PC-3 (cell line): ENCODE measurements at regions not wholly inside any gene's neighbourhood (a gene's known extent, or its start where the extent isn't known, plus 50 kb on each side); places are given as distances from the start of the nearest gene placed in this dataset.

Experiments
- ATAC-seq: fragments of 200-7000 bp; cut with Tn5 transposase; 2 replicates; pipeline ENCODE4 v1.9.1; 2020; ENCODE audit warnings: mild to moderate bottlenecking, moderate library complexity
- BruUV-seq: library from RNA; stranded (reverse); fragments of 400-500 nt; replicated peaks from 2 replicates; lab custom pipeline; 2021; lab: Mats Ljungman, UMichigan
- CTCF ChIA-PET: fragments of 300-600 bp; sonication (Branson Sonifier 250); formaldehyde crosslinking; loops from one replicate; lab custom pipeline; 2022; ENCODE audit warnings: antibody characterized with exemption; lab: Charles Lee
- POLR2A ChIA-PET: fragments of 300-600 bp; sonication (Branson Sonifier 250); formaldehyde crosslinking; loops from one replicate; lab custom pipeline; 2022; ENCODE audit warnings: antibody characterized with exemption; ENCODE audit not compliant: unreplicated experiment; lab: Charles Lee
- DNase-seq: peaks from one replicate; pipeline ENCODE4 v3.0.0-alpha.2; 2015
- H2AFZ ChIP-seq: fragments of 300-600 bp; sonication (generic); 2 replicates; pipeline ENCODE4 v1.6.0; 2016; ENCODE audit warnings: antibody characterized with exemption, low read length
- H3F3A ChIP-seq: fragments of 300-600 bp; sonication (generic); one replicate; pipeline ENCODE4 v1.6.0; 2017; ENCODE audit warnings: antibody characterized with exemption, low read length, control low read depth, mild to moderate bottlenecking; ENCODE audit not compliant: unreplicated experiment
- H3K27ac ChIP-seq: fragments of 300-600 bp; sonication (generic); 2 replicates; pipeline ENCODE4 v1.5.1; 2016; ENCODE audit warnings: mild to moderate bottlenecking, low read length
- H3K27me3 ChIP-seq: fragments of 300-600 bp; sonication (generic); 2 replicates; pipeline ENCODE4 v1.6.1; 2016; ENCODE audit warnings: low read length, mixed read lengths
- H3K36me3 ChIP-seq: fragments of 300-600 bp; sonication (generic); 2 replicates; pipeline ENCODE4 v1.6.1; 2016; ENCODE audit warnings: low read depth, mixed run types, low read length, mixed read lengths
- H3K4me1 ChIP-seq: fragments of 300-600 bp; sonication (generic); 2 replicates; pipeline ENCODE4 v1.5.1; 2016; ENCODE audit warnings: low read length; ENCODE audit not compliant: insufficient read depth
- H3K4me2 ChIP-seq: fragments of 300-600 bp; sonication (generic); 2 replicates; pipeline ENCODE4 v1.6.0; 2016; ENCODE audit warnings: low read length
- H3K4me3 ChIP-seq: fragments of 300-600 bp; sonication (generic); 2 replicates; pipeline ENCODE4 v1.5.1; 2016; ENCODE audit warnings: mild to moderate bottlenecking, low read length, mixed read lengths
- H3K79me2 ChIP-seq: fragments of 300-600 bp; sonication (generic); 2 replicates; pipeline ENCODE4 v1.6.1; 2017; ENCODE audit warnings: low read length, mixed read lengths
- H3K9ac ChIP-seq: fragments of 300-600 bp; sonication (generic); 2 replicates; pipeline ENCODE4 v1.6.0; 2016; ENCODE audit warnings: mild to moderate bottlenecking, low read length
- H3K9me2 ChIP-seq: fragments of 300-600 bp; sonication (generic); replicated peaks from 2 replicates; pipeline ENCODE4 v1.6.1; 2016; ENCODE audit warnings: mixed run types, low read length, mixed read lengths
- H3K9me3 ChIP-seq: fragments of 300-600 bp; sonication (generic); 2 replicates; pipeline ENCODE4 v1.6.1; 2016; ENCODE audit warnings: low read length, mixed read lengths
- H4K20me1 ChIP-seq: fragments of 300-600 bp; sonication (generic); 2 replicates; pipeline ENCODE4 v1.6.1; 2016; ENCODE audit warnings: low read length, mixed read lengths
- EZH2 ChIP-seq: fragments of 300-600 bp; sonication (generic); IDR thresholded peaks from one replicate; pipeline ENCODE4 v1.6.1; 2017; ENCODE audit warnings: antibody characterized with exemption, mild to moderate bottlenecking, low read length; ENCODE audit not compliant: unreplicated experiment
- EZH2phosphoT487 ChIP-seq: fragments of 300-600 bp; sonication (generic); IDR thresholded peaks from 2 replicates; pipeline ENCODE4 v1.6.1; 2018; ENCODE audit warnings: mild to moderate bottlenecking, antibody characterized with exemption, low read length, borderline replicate concordance
- intact Hi-C: fragments of 100-400 bp; cut with micrococcal nuclease; formaldehyde crosslinking; loops from 2 replicates; pipeline ENCODE4 v1.9.0; 2023
- TF ChIP-seq, protein P1 (sequence below): fragments of 300-600 bp; sonication (generic); conservative IDR thresholded peaks from 2 replicates; pipeline ENCODE4 v1.5.1; 2017; ENCODE audit warnings: antibody characterized with exemption, low read depth, mild to moderate bottlenecking, low read length

DNA sequence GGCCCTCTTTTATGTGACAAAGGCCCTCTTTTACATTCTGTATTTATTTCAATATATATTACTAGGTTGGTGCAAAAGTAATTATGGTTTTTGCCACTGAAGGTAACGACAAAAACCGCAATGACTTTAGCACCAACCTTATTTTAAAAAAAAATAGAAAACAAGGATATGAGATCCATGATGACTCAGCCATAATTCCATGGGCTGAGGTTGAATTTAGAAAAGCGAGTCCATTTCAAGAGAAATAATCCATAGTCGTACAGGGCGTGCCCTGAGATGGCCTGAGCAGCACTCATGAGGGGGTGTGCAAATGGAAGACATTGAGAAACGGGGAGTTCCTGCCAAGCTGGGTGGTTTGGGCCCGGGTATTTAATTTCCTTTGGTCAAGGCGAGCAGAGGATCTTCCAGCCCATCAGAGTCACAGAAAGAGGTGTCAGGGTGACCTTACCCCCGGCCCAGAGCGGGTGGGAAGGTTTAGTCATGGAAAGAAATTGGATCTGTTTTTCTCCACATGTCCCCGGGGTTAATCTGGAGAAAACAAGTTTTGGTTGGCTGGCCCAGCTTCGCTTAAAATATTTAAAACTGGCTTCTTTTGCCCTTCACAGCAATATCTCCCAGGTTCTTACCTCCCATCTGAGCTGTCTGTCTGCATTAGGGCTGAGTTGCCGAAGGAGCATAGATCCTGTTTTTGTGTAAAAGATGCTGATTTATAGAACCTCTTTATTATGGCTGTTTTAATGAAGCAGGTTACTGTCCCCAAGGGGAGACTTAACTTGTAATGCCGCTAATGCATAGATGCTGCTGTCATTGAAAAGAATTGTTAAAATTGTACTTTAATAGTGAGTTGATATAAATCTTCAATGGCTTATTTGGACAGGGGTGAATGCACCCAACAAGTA is 255.6 kb downstream of the PREX1 start:
- H3K36me3 ChIP-seq: no peaks in the 10 kb centered on the region
- H3K79me2 ChIP-seq: no peaks in the 10 kb centered on the region
- H4K20me1 ChIP-seq: no peaks in the 10 kb centered on the region
- no peak overlapping the region for H3K9ac ChIP-seq
- ChIA-PET POLR2A (no interaction called here), CTCF (no interaction called here)
- no peaks in the 10 kb centered on the region for H3K9me2 ChIP-seq
- TF ChIP-seq, protein P1, sequence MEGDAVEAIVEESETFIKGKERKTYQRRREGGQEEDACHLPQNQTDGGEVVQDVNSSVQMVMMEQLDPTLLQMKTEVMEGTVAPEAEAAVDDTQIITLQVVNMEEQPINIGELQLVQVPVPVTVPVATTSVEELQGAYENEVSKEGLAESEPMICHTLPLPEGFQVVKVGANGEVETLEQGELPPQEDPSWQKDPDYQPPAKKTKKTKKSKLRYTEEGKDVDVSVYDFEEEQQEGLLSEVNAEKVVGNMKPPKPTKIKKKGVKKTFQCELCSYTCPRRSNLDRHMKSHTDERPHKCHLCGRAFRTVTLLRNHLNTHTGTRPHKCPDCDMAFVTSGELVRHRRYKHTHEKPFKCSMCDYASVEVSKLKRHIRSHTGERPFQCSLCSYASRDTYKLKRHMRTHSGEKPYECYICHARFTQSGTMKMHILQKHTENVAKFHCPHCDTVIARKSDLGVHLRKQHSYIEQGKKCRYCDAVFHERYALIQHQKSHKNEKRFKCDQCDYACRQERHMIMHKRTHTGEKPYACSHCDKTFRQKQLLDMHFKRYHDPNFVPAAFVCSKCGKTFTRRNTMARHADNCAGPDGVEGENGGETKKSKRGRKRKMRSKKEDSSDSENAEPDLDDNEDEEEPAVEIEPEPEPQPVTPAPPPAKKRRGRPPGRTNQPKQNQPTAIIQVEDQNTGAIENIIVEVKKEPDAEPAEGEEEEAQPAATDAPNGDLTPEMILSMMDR: no peak
- TF ChIP-seq EZH2phosphoT487: no peak
- no peak for TF ChIP-seq EZH2
- no peak overlapping the region for H3K4me2 ChIP-seq
- no peak overlapping the region for H2AFZ ChIP-seq
- H3F3A ChIP-seq: no peaks in the 10 kb centered on the region
- BruUV-seq: no TSS peak
- H3K27me3 ChIP-seq: peaks cover 37% of the 10 kb centered on the region
- DNase-seq (no peak), ATAC-seq (no peak)
- no peaks in the 10 kb centered on the region for H3K4me1 ChIP-seq
- H3K4me3 ChIP-seq: no peak overlapping the region
- H3K27ac ChIP-seq: no peak overlapping the region
- no peaks in the 10 kb centered on the region for H3K9me3 ChIP-seq
- intact Hi-C loops: no loop called here

DNA sequence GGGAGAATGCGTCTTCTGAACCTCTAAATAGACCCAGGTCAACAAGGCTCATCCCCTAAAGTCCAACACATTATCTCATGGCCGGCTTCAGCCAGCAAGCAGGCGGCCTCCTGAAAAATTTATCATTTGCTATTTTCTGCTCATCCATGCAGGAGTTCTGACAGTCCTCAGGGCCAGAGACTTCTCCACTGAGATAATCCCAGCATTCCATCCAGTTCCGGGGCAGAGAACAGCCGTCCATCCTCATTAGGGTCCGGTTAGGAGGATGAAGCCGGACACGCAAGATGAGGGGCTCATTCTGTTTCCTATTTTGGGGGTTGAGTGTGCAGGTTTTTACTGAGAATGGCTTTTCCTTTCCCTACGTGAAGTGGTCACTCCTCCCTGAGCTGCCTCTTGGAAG is 258.1 kb downstream of the PREX1 start:
- POLR2A ChIA-PET: no interaction called here
- H3K4me1 ChIP-seq: no peaks in the 10 kb centered on the region
- H4K20me1 ChIP-seq: no peaks in the 10 kb centered on the region
- H3F3A ChIP-seq: no peaks in the 10 kb centered on the region
- no peak overlapping the region for H3K4me2 ChIP-seq
- intact Hi-C loops: no loop called here
- CTCF ChIA-PET: no interaction called here
- no peaks in the 10 kb centered on the region for H3K79me2 ChIP-seq
- TF ChIP-seq EZH2: no peak
- TF ChIP-seq EZH2phosphoT487: no peak
- TF ChIP-seq, protein P1: no peak
- ATAC-seq (no peak), DNase-seq (no peak)
- H3K36me3 ChIP-seq: no peaks in the 10 kb centered on the region
- no peak overlapping the region for H3K27ac ChIP-seq
- no peaks in the 10 kb centered on the region for H3K9me2 ChIP-seq
- H3K9ac ChIP-seq: no peak overlapping the region
- H3K27me3 ChIP-seq: peaks cover 62% of the 10 kb centered on the region
- no TSS peak for BruUV-seq
- no peak overlapping the region for H2AFZ ChIP-seq
- no peak overlapping the region for H3K4me3 ChIP-seq
- H3K9me3 ChIP-seq: no peaks in the 10 kb centered on the region

DNA sequence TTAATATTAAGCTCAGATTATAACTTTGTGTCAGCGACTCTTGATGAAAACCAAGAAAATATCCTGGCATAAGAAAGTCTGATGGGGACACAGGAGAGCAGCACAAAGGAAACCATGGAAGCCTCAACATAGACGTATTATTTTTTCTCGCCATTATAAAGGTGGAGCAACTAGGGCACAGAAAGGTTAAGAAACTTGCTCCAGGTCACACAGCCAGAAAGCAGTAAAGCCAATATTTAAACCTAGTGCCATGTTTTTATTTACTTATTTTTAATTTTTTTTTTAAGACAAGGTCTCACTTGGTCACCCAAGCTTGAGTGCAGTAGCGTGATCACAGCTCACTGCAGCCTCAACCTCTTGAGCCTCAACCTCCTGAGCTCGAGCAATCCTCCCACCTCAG is 259.3 kb downstream of the PREX1 start:
- POLR2A ChIA-PET: interaction anchor here (0.6 kb wide), 1 partner anchor 1368 kb away, joined by 6 read pairs; the partner anchor contains the start of gene RNF114

More for the DNA sequence above, 259.3 kb downstream of the PREX1 start:
- H3K4me1 ChIP-seq: no peaks in the 10 kb centered on the region
- no peaks in the 10 kb centered on the region for H4K20me1 ChIP-seq
- no peak overlapping the region for H2AFZ ChIP-seq
- peaks cover 65% of the 10 kb centered on the region for H3K27me3 ChIP-seq
- no peaks in the 10 kb centered on the region for H3F3A ChIP-seq
- no peak for DNase-seq
- TF ChIP-seq, protein P1: no peak
- TF ChIP-seq EZH2: no peak
- no peak for TF ChIP-seq EZH2phosphoT487
- no peak overlapping the region for H3K9ac ChIP-seq
- no peak for ATAC-seq
- intact Hi-C loops: no loop called here
- H3K79me2 ChIP-seq: no peaks in the 10 kb centered on the region
- no peaks in the 10 kb centered on the region for H3K9me3 ChIP-seq
- H3K27ac ChIP-seq: no peak overlapping the region
- no peak overlapping the region for H3K4me2 ChIP-seq
- H3K36me3 ChIP-seq: no peaks in the 10 kb centered on the region
- no TSS peak for BruUV-seq
- H3K9me2 ChIP-seq: no peaks in the 10 kb centered on the region
- no peak overlapping the region for H3K4me3 ChIP-seq
- CTCF ChIA-PET: no interaction called here
